ENCODE measurements at regions not wholly inside any gene's neighbourhood (a gene's known extent, or its start where the extent isn't known, plus 50 kb on each side); places are given as distances from the start of the nearest gene placed in this dataset.

DNA sequence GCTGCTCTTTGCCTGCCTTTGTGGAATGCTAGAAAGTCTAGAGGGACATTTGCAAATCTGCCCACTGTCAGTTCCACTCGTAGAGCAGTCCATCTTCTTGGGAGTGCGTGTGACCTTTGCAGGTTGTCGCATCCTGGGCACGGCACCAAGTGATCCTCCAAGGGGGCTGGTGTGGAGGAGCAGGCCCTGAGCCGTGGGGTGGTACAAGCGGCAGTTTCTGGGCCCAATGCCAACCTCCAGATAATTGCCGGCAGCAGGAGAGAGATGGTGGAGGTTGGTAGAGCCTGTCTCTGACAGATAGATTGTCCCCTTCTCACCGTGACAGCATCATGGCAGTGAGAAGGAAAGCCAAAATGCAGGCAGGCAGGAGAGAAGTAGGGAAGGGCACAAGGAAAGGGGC is 150.7 kb upstream of the SLC14A2 start:
- no peak overlapping the region for H3K4me2 ChIP-seq (replicated peaks; ENCODE audit: low read depth, low read length, poor library complexity, severe bottlenecking)
- no peaks in the 10 kb centered on the region for H4K20me1 ChIP-seq (ENCODE audit: control insufficient read depth, insufficient read depth, low read length, poor library complexity, severe bottlenecking)
- no peak overlapping the region for H3K9ac ChIP-seq (ENCODE audit: low read length)
- TF ChIP-seq, protein P1, sequence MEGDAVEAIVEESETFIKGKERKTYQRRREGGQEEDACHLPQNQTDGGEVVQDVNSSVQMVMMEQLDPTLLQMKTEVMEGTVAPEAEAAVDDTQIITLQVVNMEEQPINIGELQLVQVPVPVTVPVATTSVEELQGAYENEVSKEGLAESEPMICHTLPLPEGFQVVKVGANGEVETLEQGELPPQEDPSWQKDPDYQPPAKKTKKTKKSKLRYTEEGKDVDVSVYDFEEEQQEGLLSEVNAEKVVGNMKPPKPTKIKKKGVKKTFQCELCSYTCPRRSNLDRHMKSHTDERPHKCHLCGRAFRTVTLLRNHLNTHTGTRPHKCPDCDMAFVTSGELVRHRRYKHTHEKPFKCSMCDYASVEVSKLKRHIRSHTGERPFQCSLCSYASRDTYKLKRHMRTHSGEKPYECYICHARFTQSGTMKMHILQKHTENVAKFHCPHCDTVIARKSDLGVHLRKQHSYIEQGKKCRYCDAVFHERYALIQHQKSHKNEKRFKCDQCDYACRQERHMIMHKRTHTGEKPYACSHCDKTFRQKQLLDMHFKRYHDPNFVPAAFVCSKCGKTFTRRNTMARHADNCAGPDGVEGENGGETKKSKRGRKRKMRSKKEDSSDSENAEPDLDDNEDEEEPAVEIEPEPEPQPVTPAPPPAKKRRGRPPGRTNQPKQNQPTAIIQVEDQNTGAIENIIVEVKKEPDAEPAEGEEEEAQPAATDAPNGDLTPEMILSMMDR (IDR thresholded peaks at IDR 0.05): no peak
- no peak for TF ChIP-seq EZH2 (IDR thresholded peaks at IDR 0.05; ENCODE audit: borderline replicate concordance, insufficient read depth, low read depth, low read length, poor library complexity, severe bottlenecking)
- no peak overlapping the region for H3K27ac ChIP-seq (ENCODE audit: low read length in 2 of 2)
- H2AFZ ChIP-seq (ENCODE audit: insufficient read depth, low read depth, low read length, poor library complexity, severe bottlenecking): no peak overlapping the region
- CTCF ChIA-PET: no interaction called here
- no peaks in the 10 kb centered on the region for H3K4me1 ChIP-seq (ENCODE audit: control insufficient read depth in 2 of 2, insufficient read depth in 2 of 2, low read length in 2 of 2)
- no peaks in the 10 kb centered on the region for H3K36me3 ChIP-seq (replicated peaks in 1 of 2; ENCODE audit: control extremely low read depth in 1 of 2, control insufficient read depth in 1 of 2, extremely low read depth in 1 of 2, insufficient read depth in 2 of 2, low read length in 1 of 2)
- ATAC-seq (ENCODE audit: low read depth) (no peak), DNase-seq (no peak)
- Mint-ChIP-seq H3K27me3 (peaks cover 22% of the 10 kb centered on the region), H3K27ac (no peak overlapping the region), H3K4me1 (no peaks in the 10 kb centered on the region), H3K4me3 (no peak overlapping the region), H3K9me3 (ENCODE audit: insufficient read depth) (no peaks in the 10 kb centered on the region)
- H3K27me3 ChIP-seq (replicated peaks in 1 of 4; ENCODE audit: control extremely low read depth in 1 of 4, control insufficient read depth in 3 of 4, insufficient read depth in 4 of 4, low read length in 3 of 4): peaks cover 0 to 20% (median 4%) of the 10 kb centered on the region in 4 experiments
- H3K79me2 ChIP-seq (ENCODE audit: control insufficient read depth, insufficient read depth, low read length): no peaks in the 10 kb centered on the region
- intact Hi-C loops (cut with micrococcal nuclease): no loop called here
- no peaks in the 10 kb centered on the region for H3K9me3 ChIP-seq (ENCODE audit: control extremely low read depth in 1 of 3, control insufficient read depth in 2 of 3, insufficient read depth in 1 of 3, low read length in 2 of 3)
- WGBS (ENCODE audit: insufficient coverage): 72% methylated on average over 8 of the region's 8 CpGs
- POLR2A ChIA-PET: no interaction called here
- H3K4me3 ChIP-seq (ENCODE audit: control extremely low read depth in 1 of 5, extremely low read depth in 1 of 5, insufficient read depth in 1 of 5, low read depth in 2 of 5, low read length in 4 of 5): no peak overlapping the region

DNA sequence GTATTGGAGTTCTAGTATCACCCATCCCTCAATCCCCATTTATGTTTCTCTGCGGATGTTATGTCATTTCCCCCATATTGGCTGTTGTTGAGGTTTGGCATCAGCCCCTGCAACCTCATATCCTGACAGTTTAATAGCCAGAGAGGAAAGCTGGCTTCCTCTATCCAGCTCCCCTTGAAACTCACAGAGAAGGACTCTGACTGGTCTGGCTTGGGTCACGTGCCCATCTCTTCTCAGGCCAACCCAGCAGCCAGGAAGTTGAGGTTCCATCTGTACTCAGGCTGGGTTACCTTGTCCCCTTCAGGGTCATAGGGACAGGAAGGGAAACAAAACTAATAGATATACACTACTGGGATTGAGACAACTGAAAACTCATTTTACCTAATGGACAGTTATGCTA is 148.0 kb upstream of the SLC14A2 start:
- 0% methylated on average over 1 of the region's 2 CpGs for WGBS (ENCODE audit: insufficient coverage)
- ChIA-PET CTCF (no interaction called here), POLR2A (no interaction called here)

More for the DNA sequence above, 148.0 kb upstream of the SLC14A2 start:
- Histone ChIP-seq H3K27me3 (replicated peaks in 1 of 4; ENCODE audit: control extremely low read depth in 1 of 4, control insufficient read depth in 3 of 4, insufficient read depth in 4 of 4, low read length in 3 of 4) (peaks cover 0 to 13% (median 0%) of the 10 kb centered on the region in 4 experiments), H3K36me3 (replicated peaks in 1 of 2; ENCODE audit: control extremely low read depth in 1 of 2, control insufficient read depth in 1 of 2, extremely low read depth in 1 of 2, insufficient read depth in 2 of 2, low read length in 1 of 2) (no peaks in the 10 kb centered on the region), H3K9me3 (ENCODE audit: control extremely low read depth in 1 of 3, control insufficient read depth in 2 of 3, insufficient read depth in 1 of 3, low read length in 2 of 3) (no peaks in the 10 kb centered on the region), H3K4me1 (ENCODE audit: control insufficient read depth in 2 of 2, insufficient read depth in 2 of 2, low read length in 2 of 2) (no peaks in the 10 kb centered on the region), H3K4me2 (replicated peaks; ENCODE audit: low read depth, low read length, poor library complexity, severe bottlenecking) (no peak overlapping the region), H2AFZ (ENCODE audit: insufficient read depth, low read depth, low read length, poor library complexity, severe bottlenecking) (no peak overlapping the region), H3K4me3 (ENCODE audit: control extremely low read depth in 1 of 5, extremely low read depth in 1 of 5, insufficient read depth in 1 of 5, low read depth in 2 of 5, low read length in 4 of 5) (no peak overlapping the region), H3K79me2 (ENCODE audit: control insufficient read depth, insufficient read depth, low read length) (no peaks in the 10 kb centered on the region), H3K9ac (ENCODE audit: low read length) (no peak overlapping the region), H3K27ac (ENCODE audit: low read length in 2 of 2) (no peak overlapping the region), H4K20me1 (ENCODE audit: control insufficient read depth, insufficient read depth, low read length, poor library complexity, severe bottlenecking) (no peaks in the 10 kb centered on the region)
- TF ChIP-seq, protein P1 (IDR thresholded peaks at IDR 0.05): no peak
- TF ChIP-seq EZH2 (IDR thresholded peaks at IDR 0.05; ENCODE audit: borderline replicate concordance, insufficient read depth, low read depth, low read length, poor library complexity, severe bottlenecking): no peak
- intact Hi-C loops (cut with micrococcal nuclease): no loop called here
- no peak for DNase-seq
- Mint-ChIP-seq H3K4me1 (no peaks in the 10 kb centered on the region), H3K27me3 (peaks cover 22% of the 10 kb centered on the region), H3K9me3 (ENCODE audit: insufficient read depth) (no peaks in the 10 kb centered on the region), H3K4me3 (no peak overlapping the region), H3K27ac (no peak overlapping the region)
- no peak for ATAC-seq (ENCODE audit: low read depth)
